HAP-1 (cell line): ENCODE measurements at regions not wholly inside any gene's neighbourhood (a gene's known extent, or its start where the extent isn't known, plus 50 kb on each side); places are given as distances from the start of the nearest gene placed in this dataset.

ENCODE experiments used
- DNase-seq, 2 experiments: peaks; one replicate each; pipeline ENCODE4 v3.0.0-alpha.2; 2016 to 2020; ENCODE audit warnings: low spot score in 2 of 2
- H3K27me3 ChIP-seq: fragments of 250-450 bp; sonication (Bioruptor Pico); 2 replicates; pipeline ENCODE4 v1.5.1; 2020; ENCODE audit warnings: low read depth, mild to moderate bottlenecking, moderate library complexity
- H3K36me3 ChIP-seq: fragments of 250-450 bp; sonication (Bioruptor Pico); replicated peaks from 2 replicates; pipeline ENCODE4 v1.5.1; 2020; ENCODE audit warnings: mild to moderate bottlenecking
- H3K4me1 ChIP-seq: fragments of 250-450 bp; sonication (Bioruptor Pico); 2 replicates; pipeline ENCODE4 v1.5.1; 2020; ENCODE audit warnings: mild to moderate bottlenecking
- H3K4me3 ChIP-seq: fragments of 250-450 bp; sonication (Bioruptor Pico); 2 replicates; pipeline ENCODE4 v1.5.1; 2020; ENCODE audit warnings: mild to moderate bottlenecking, moderate library complexity
- H3K9me3 ChIP-seq: fragments of 250-450 bp; sonication (Bioruptor Pico); 2 replicates; pipeline ENCODE4 v1.5.1; 2020; ENCODE audit warnings: mild to moderate bottlenecking, moderate library complexity
- in situ Hi-C: fragments of 300-500 bp; cut with MboI; formaldehyde crosslinking; loops from 3 replicates; pipeline ENCODE4 v1.14.3; 2020; ENCODE audit warnings: low sequenced_read_pairs, inconsistent platforms, mixed read lengths

GRCh38 chr4:29578329-29578728 is 1141.8 kb upstream of the PCDH7 start:
- Histone ChIP-seq H3K27me3 (no peaks in the 10 kb centered on the region), H3K9me3 (no peaks in the 10 kb centered on the region), H3K4me1 (no peaks in the 10 kb centered on the region), H3K36me3 (no peaks in the 10 kb centered on the region), H3K4me3 (no peak overlapping the region)
- in situ Hi-C loops, result no loop called here
- peak in 1 of 2 experiments; percentile 1 for DNase-seq

GRCh38 chr4:29581457-29581856 is 1138.7 kb upstream of the PCDH7 start:
- Histone ChIP-seq H3K4me3 (no peak overlapping the region), H3K36me3 (no peaks in the 10 kb centered on the region), H3K9me3 (no peaks in the 10 kb centered on the region), H3K4me1 (no peaks in the 10 kb centered on the region), H3K27me3 (no peaks in the 10 kb centered on the region)
- in situ Hi-C loops, result no loop called here
- DNase-seq, result no peak

GRCh38 chr4:29588617-29589016 is 1131.6 kb upstream of the PCDH7 start:
- Histone ChIP-seq H3K9me3 (no peaks in the 10 kb centered on the region), H3K36me3 (no peaks in the 10 kb centered on the region), H3K4me1 (no peaks in the 10 kb centered on the region), H3K27me3 (no peaks in the 10 kb centered on the region), H3K4me3 (no peak overlapping the region)
- no peak for DNase-seq
- in situ Hi-C loops, result no loop called here

GRCh38 chr4:29596228-29596627 is 1123.9 kb upstream of the PCDH7 start:
- no peaks in the 10 kb centered on the region for H3K4me1 ChIP-seq
- no peak for DNase-seq
- H3K4me3 ChIP-seq, result no peak overlapping the region
- in situ Hi-C loops, result no loop called here
- no peaks in the 10 kb centered on the region for H3K36me3 ChIP-seq
- H3K9me3 ChIP-seq, result no peaks in the 10 kb centered on the region
- H3K27me3 ChIP-seq, result no peaks in the 10 kb centered on the region

GRCh38 chr4:29619168-29619567 is 1101.0 kb upstream of the PCDH7 start:
- no peaks in the 10 kb centered on the region for H3K9me3 ChIP-seq
- in situ Hi-C loops, result no loop called here
- DNase-seq, result no peak
- H3K4me1 ChIP-seq, result no peaks in the 10 kb centered on the region
- H3K27me3 ChIP-seq, result no peaks in the 10 kb centered on the region
- no peaks in the 10 kb centered on the region for H3K36me3 ChIP-seq
- no peak overlapping the region for H3K4me3 ChIP-seq

- no peak for DNase-seq
- Histone ChIP-seq H3K4me3 (no peak overlapping the region), H3K36me3 (no peaks in the 10 kb centered on the region), H3K4me1 (no peaks in the 10 kb centered on the region), H3K9me3 (no peaks in the 10 kb centered on the region), H3K27me3 (no peaks in the 10 kb centered on the region)
- in situ Hi-C loops, result no loop called here
Observed at GRCh38 chr4:29632199-29632598, 1088.0 kb upstream of the PCDH7 start.

- in situ Hi-C loops, result no loop called here
Observed at GRCh38 chr4:29636961-29637360, 1083.2 kb upstream of the PCDH7 start.

GRCh38 chr4:29653221-29653620 is 1066.9 kb upstream of the PCDH7 start:
- H3K4me3 ChIP-seq, result no peak overlapping the region
- no peaks in the 10 kb centered on the region for H3K4me1 ChIP-seq
- in situ Hi-C loops, result no loop called here
- no peaks in the 10 kb centered on the region for H3K9me3 ChIP-seq
- no peaks in the 10 kb centered on the region for H3K36me3 ChIP-seq
- DNase-seq, result no peak
- no peaks in the 10 kb centered on the region for H3K27me3 ChIP-seq

More at GRCh38 chr4:29636961-29637360, 1083.2 kb upstream of the PCDH7 start:
- Histone ChIP-seq H3K4me3 (no peak overlapping the region), H3K9me3 (no peaks in the 10 kb centered on the region), H3K27me3 (no peaks in the 10 kb centered on the region), H3K36me3 (no peaks in the 10 kb centered on the region), H3K4me1 (no peaks in the 10 kb centered on the region)
- no peak for DNase-seq

- Histone ChIP-seq H3K36me3 (no peaks in the 10 kb centered on the region), H3K4me3 (no peak overlapping the region), H3K27me3 (no peaks in the 10 kb centered on the region), H3K4me1 (peaks cover 3% of the 10 kb centered on the region), H3K9me3 (no peaks in the 10 kb centered on the region)
- no peak for DNase-seq
- in situ Hi-C loops, result no loop called here
Observed at GRCh38 chr4:29680644-29681043, 1039.5 kb upstream of the PCDH7 start.

- H3K9me3 ChIP-seq, result no peaks in the 10 kb centered on the region
- DNase-seq, result no peak
- no peaks in the 10 kb centered on the region for H3K36me3 ChIP-seq
- in situ Hi-C loops, result no loop called here
- no peaks in the 10 kb centered on the region for H3K4me1 ChIP-seq
- H3K4me3 ChIP-seq, result no peak overlapping the region
- H3K27me3 ChIP-seq, result no peaks in the 10 kb centered on the region
Observed at GRCh38 chr4:29704059-29704458, 1016.1 kb upstream of the PCDH7 start.

GRCh38 chr4:29708473-29708872 is 1011.7 kb upstream of the PCDH7 start:
- Histone ChIP-seq H3K4me1 (no peaks in the 10 kb centered on the region; the same call in 1 of the 2 replicates), H3K36me3 (no peaks in the 10 kb centered on the region), H3K9me3 (no peaks in the 10 kb centered on the region), H3K27me3 (no peaks in the 10 kb centered on the region), H3K4me3 (no peak overlapping the region)
- DNase-seq, result no peak
- in situ Hi-C loops, result no loop called here

- Histone ChIP-seq H3K4me3 (no peak overlapping the region), H3K27me3 (no peaks in the 10 kb centered on the region), H3K4me1 (no peaks in the 10 kb centered on the region; the same call in 1 of the 2 replicates), H3K36me3 (no peaks in the 10 kb centered on the region), H3K9me3 (no peaks in the 10 kb centered on the region)
- no peak for DNase-seq
- in situ Hi-C loops, result no loop called here
Observed at GRCh38 chr4:29710519-29710918, 1009.6 kb upstream of the PCDH7 start.

- no peak overlapping the region for H3K4me3 ChIP-seq
- H3K36me3 ChIP-seq, result no peaks in the 10 kb centered on the region
- H3K4me1 ChIP-seq, result no peaks in the 10 kb centered on the region; the same call in 1 of the 2 replicates
- no peaks in the 10 kb centered on the region for H3K9me3 ChIP-seq
- in situ Hi-C loops, result no loop called here
- no peak for DNase-seq
- no peaks in the 10 kb centered on the region for H3K27me3 ChIP-seq
Observed at GRCh38 chr4:29711226-29711625, 1008.9 kb upstream of the PCDH7 start.

- no peaks in the 10 kb centered on the region for H3K36me3 ChIP-seq
- H3K4me1 ChIP-seq, result no peaks in the 10 kb centered on the region; the same call in 1 of the 2 replicates
- in situ Hi-C loops, result no loop called here
- no peak overlapping the region for H3K4me3 ChIP-seq
- no peaks in the 10 kb centered on the region for H3K9me3 ChIP-seq
- no peak for DNase-seq
- H3K27me3 ChIP-seq, result no peaks in the 10 kb centered on the region
Observed at GRCh38 chr4:29717287-29718057, 1002.7 kb upstream of the PCDH7 start.

GRCh38 chr4:29718136-29718535 is 1002.0 kb upstream of the PCDH7 start:
- in situ Hi-C loops, result no loop called here
- no peaks in the 10 kb centered on the region for H3K27me3 ChIP-seq
- no peaks in the 10 kb centered on the region for H3K36me3 ChIP-seq
- no peaks in the 10 kb centered on the region for H3K4me1 ChIP-seq
- DNase-seq, result no peak
- H3K9me3 ChIP-seq, result no peaks in the 10 kb centered on the region
- no peak overlapping the region for H3K4me3 ChIP-seq
